ENCODE measurements at regions not wholly inside any gene's neighbourhood (a gene's known extent, or its start where the extent isn't known, plus 50 kb on each side); places are given as distances from the start of the nearest gene placed in this dataset.

GRCh38 chr3:19808834-19809233 is 125.2 kb downstream of the EFHB start:
- no peak overlapping the region for H3K4me3 Mint-ChIP-seq
- peaks cover 3% of the 10 kb centered on the region for H3K27me3 Mint-ChIP-seq (ENCODE audit: low read depth, poor library complexity)
- H3K4me1 Mint-ChIP-seq: no peaks in the 10 kb centered on the region
- H3K27ac Mint-ChIP-seq: no peak overlapping the region
- DNase-seq: no peak
- H3K9me3 Mint-ChIP-seq: peaks cover 6% of the 10 kb centered on the region
- no peak for TF ChIP-seq CTCF (IDR thresholded peaks at IDR 0.05)
- H3K36me3 Mint-ChIP-seq (ENCODE audit: low read depth): no peaks in the 10 kb centered on the region

GRCh38 chr3:19799887-19800286 is 134.1 kb downstream of the EFHB start:
- no peak for TF ChIP-seq CTCF (IDR thresholded peaks at IDR 0.05)
- H3K4me3 Mint-ChIP-seq: no peak overlapping the region
- H3K4me1 Mint-ChIP-seq: no peaks in the 10 kb centered on the region
- no peaks in the 10 kb centered on the region for H3K36me3 Mint-ChIP-seq (ENCODE audit: low read depth)
- no peak for DNase-seq
- H3K27me3 Mint-ChIP-seq (ENCODE audit: low read depth, poor library complexity): peaks cover 4% of the 10 kb centered on the region
- peaks cover 37% of the 10 kb centered on the region for H3K9me3 Mint-ChIP-seq
- H3K27ac Mint-ChIP-seq: no peak overlapping the region

GRCh38 chr3:19799115-19799514 is 134.9 kb downstream of the EFHB start:
- TF ChIP-seq CTCF (IDR thresholded peaks at IDR 0.05): no peak
- H3K27ac Mint-ChIP-seq: no peak overlapping the region
- peaks cover 34% of the 10 kb centered on the region for H3K9me3 Mint-ChIP-seq
- no peaks in the 10 kb centered on the region for H3K36me3 Mint-ChIP-seq (ENCODE audit: low read depth)
- H3K27me3 Mint-ChIP-seq (ENCODE audit: low read depth, poor library complexity): peaks cover 4% of the 10 kb centered on the region
- no peak overlapping the region for H3K4me3 Mint-ChIP-seq
- no peaks in the 10 kb centered on the region for H3K4me1 Mint-ChIP-seq
- DNase-seq: no peak

GRCh38 chr3:19798324-19798723 is 135.7 kb downstream of the EFHB start:
- Mint-ChIP-seq H3K4me3 (no peak overlapping the region), H3K9me3 (peaks cover 27% of the 10 kb centered on the region), H3K27me3 (ENCODE audit: low read depth, poor library complexity) (peaks cover 6% of the 10 kb centered on the region), H3K4me1 (no peaks in the 10 kb centered on the region), H3K27ac (no peak overlapping the region), H3K36me3 (ENCODE audit: low read depth) (no peaks in the 10 kb centered on the region)
- no peak for TF ChIP-seq CTCF (IDR thresholded peaks at IDR 0.05)
- DNase-seq: no peak

GRCh38 chr3:19792388-19792787 is 141.6 kb downstream of the EFHB start:
- no peak overlapping the region for H3K4me3 Mint-ChIP-seq

More at GRCh38 chr3:19792388-19792787, 141.6 kb downstream of the EFHB start:
- Mint-ChIP-seq H3K4me1 (no peaks in the 10 kb centered on the region), H3K27ac (no peak overlapping the region), H3K9me3 (no peaks in the 10 kb centered on the region), H3K36me3 (ENCODE audit: low read depth) (no peaks in the 10 kb centered on the region), H3K27me3 (ENCODE audit: low read depth, poor library complexity) (peaks cover 5% of the 10 kb centered on the region)
- TF ChIP-seq CTCF (IDR thresholded peaks at IDR 0.05): no peak
- no peak for DNase-seq
